ENCODE measurements at regions not wholly inside any gene's neighbourhood (a gene's known extent, or its start where the extent isn't known, plus 50 kb on each side); places are given as distances from the start of the nearest gene placed in this dataset.

DNA sequence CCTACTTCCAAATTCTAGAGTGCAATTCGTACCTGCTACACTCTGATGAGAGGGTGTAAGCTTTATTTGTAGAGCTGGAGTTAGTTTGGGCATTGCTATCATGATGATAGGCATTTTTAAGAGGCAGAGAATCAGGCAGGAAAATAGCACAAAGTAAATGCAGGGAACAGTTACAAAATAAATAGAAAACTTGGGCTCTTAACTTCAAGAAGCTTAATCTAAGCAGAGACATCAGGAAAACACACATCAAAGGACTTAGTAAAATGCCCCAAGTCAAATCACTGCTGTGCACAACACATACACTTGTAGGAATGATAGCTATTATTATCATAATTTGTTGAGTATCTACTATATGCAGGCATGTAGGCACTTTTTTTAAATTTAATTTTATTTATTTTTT lies 381.2 kb downstream of the CD83 start:
- ChIA-PET POLR2A (no interaction called here), CTCF (interaction anchor here (0.6 to 1.1 kb wide), 2 partner anchors 20 to 797 kb away, joined by 3 read pairs; no protein-coding TSS in a partner anchor)
- Histone ChIP-seq H3K27me3 (replicated peaks in 2 of 5; ENCODE audit: control insufficient read depth in 4 of 5, insufficient read depth in 5 of 5, low read length in 4 of 5) (no peaks in the 10 kb centered on the region), H3K4me1 (ENCODE audit: control extremely low read depth in 1 of 4, control insufficient read depth in 4 of 4, insufficient read depth in 4 of 4, low read length in 3 of 4) (no peaks in the 10 kb centered on the region), H3K27ac (ENCODE audit: insufficient read depth in 1 of 2, low read depth in 1 of 2, low read length in 2 of 2, poor library complexity in 1 of 2, severe bottlenecking in 2 of 2) (no peak overlapping the region), H3K4me3 (ENCODE audit: control insufficient read depth in 1 of 7, extremely low read depth in 1 of 7, insufficient read depth in 4 of 7, low read depth in 2 of 7, low read length in 6 of 7) (no peak overlapping the region), H3K36me3 (ENCODE audit: control insufficient read depth in 4 of 4, insufficient read depth in 4 of 4, low read length in 3 of 4) (no peaks in the 10 kb centered on the region), H3K9me3 (ENCODE audit: control extremely low read depth in 1 of 5, control insufficient read depth in 4 of 5, insufficient read depth in 2 of 5, low read depth in 1 of 5, low read length in 4 of 5) (peaks cover 0 to 6% (median 2%) of the 10 kb centered on the region in 5 experiments)
- WGBS (ENCODE audit: insufficient coverage), result 83% methylated on average over 1 of the region's 1 CpG
- no peak for DNase-seq

- Histone ChIP-seq H3K27ac (ENCODE audit: insufficient read depth in 1 of 2, low read depth in 1 of 2, low read length in 2 of 2, poor library complexity in 1 of 2, severe bottlenecking in 2 of 2) (no peak overlapping the region), H3K4me3 (ENCODE audit: control insufficient read depth in 1 of 7, extremely low read depth in 1 of 7, insufficient read depth in 4 of 7, low read depth in 2 of 7, low read length in 6 of 7) (no peak overlapping the region), H3K36me3 (ENCODE audit: control insufficient read depth in 4 of 4, insufficient read depth in 4 of 4, low read length in 3 of 4) (no peaks in the 10 kb centered on the region), H3K4me1 (ENCODE audit: control extremely low read depth in 1 of 4, control insufficient read depth in 4 of 4, insufficient read depth in 4 of 4, low read length in 3 of 4) (no peaks in the 10 kb centered on the region), H3K9me3 (ENCODE audit: control extremely low read depth in 1 of 5, control insufficient read depth in 4 of 5, insufficient read depth in 2 of 5, low read depth in 1 of 5, low read length in 4 of 5) (peaks cover 0 to 6% (median 2%) of the 10 kb centered on the region in 5 experiments), H3K27me3 (replicated peaks in 2 of 5; ENCODE audit: control insufficient read depth in 4 of 5, insufficient read depth in 5 of 5, low read length in 4 of 5) (no peaks in the 10 kb centered on the region)
- ChIA-PET CTCF (interaction anchor here (1.1 kb wide), 1 partner anchor 20 kb away, joined by 3 read pairs; no protein-coding TSS in a partner anchor), POLR2A (no interaction called here)
- no CpG with 5 or more reads among the region's 4 CpGs for WGBS (ENCODE audit: insufficient coverage)
- no peak for DNase-seq
These were observed 381.7 kb downstream of the CD83 start for GRCh38 chr6:14499309-14499708.

DNA sequence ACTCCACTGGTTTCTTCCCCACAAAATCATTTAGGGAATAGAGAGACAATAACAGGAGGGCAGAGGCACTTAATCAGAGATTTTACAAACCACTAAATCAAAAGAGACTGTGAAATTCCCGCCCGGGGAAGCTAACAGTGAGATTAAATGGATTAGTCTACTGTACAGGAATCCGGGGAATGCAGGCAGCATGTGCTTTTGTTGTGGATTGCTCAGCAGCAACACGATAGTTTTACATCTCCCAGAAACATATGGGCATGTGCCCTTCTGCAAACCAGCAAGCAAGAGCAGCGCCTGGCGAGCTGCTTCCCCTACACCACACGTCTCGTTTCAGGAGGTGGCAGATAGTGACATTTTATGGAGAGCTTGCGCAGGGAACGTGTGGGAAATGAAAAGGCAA lies 382.3 kb downstream of the CD83 start:
- CTCF ChIA-PET, result no interaction called here
- Histone ChIP-seq H3K27ac (ENCODE audit: insufficient read depth in 1 of 2, low read depth in 1 of 2, low read length in 2 of 2, poor library complexity in 1 of 2, severe bottlenecking in 2 of 2) (no peak overlapping the region), H3K36me3 (ENCODE audit: control insufficient read depth in 4 of 4, insufficient read depth in 4 of 4, low read length in 3 of 4) (no peaks in the 10 kb centered on the region), H3K4me1 (ENCODE audit: control extremely low read depth in 1 of 4, control insufficient read depth in 4 of 4, insufficient read depth in 4 of 4, low read length in 3 of 4) (no peaks in the 10 kb centered on the region), H3K9me3 (ENCODE audit: control extremely low read depth in 1 of 5, control insufficient read depth in 4 of 5, insufficient read depth in 2 of 5, low read depth in 1 of 5, low read length in 4 of 5) (peaks cover 0 to 6% (median 2%) of the 10 kb centered on the region in 5 experiments), H3K4me3 (ENCODE audit: control insufficient read depth in 1 of 7, extremely low read depth in 1 of 7, insufficient read depth in 4 of 7, low read depth in 2 of 7, low read length in 6 of 7) (no peak overlapping the region), H3K27me3 (replicated peaks in 2 of 5; ENCODE audit: control insufficient read depth in 4 of 5, insufficient read depth in 5 of 5, low read length in 4 of 5) (no peaks in the 10 kb centered on the region)
- POLR2A ChIA-PET, result no interaction called here
- DNase-seq, result peak in 1 of 3 donors; percentile 26
- 69% methylated on average over 6 of the region's 10 CpGs for WGBS (ENCODE audit: insufficient coverage)

GRCh38 chr6:14500809-14501208 lies 383.2 kb downstream of the CD83 start:
- ChIA-PET CTCF (no interaction called here), POLR2A (no interaction called here)
- Histone ChIP-seq H3K9me3 (ENCODE audit: control extremely low read depth in 1 of 5, control insufficient read depth in 4 of 5, insufficient read depth in 2 of 5, low read depth in 1 of 5, low read length in 4 of 5) (peaks cover 0 to 6% (median 2%) of the 10 kb centered on the region in 5 experiments), H3K27ac (ENCODE audit: insufficient read depth in 1 of 2, low read depth in 1 of 2, low read length in 2 of 2, poor library complexity in 1 of 2, severe bottlenecking in 2 of 2) (no peak overlapping the region), H3K4me3 (ENCODE audit: control insufficient read depth in 1 of 7, extremely low read depth in 1 of 7, insufficient read depth in 4 of 7, low read depth in 2 of 7, low read length in 6 of 7) (no peak overlapping the region), H3K27me3 (replicated peaks in 2 of 5; ENCODE audit: control insufficient read depth in 4 of 5, insufficient read depth in 5 of 5, low read length in 4 of 5) (no peaks in the 10 kb centered on the region), H3K36me3 (ENCODE audit: control insufficient read depth in 4 of 4, insufficient read depth in 4 of 4, low read length in 3 of 4) (no peaks in the 10 kb centered on the region), H3K4me1 (ENCODE audit: control extremely low read depth in 1 of 4, control insufficient read depth in 4 of 4, insufficient read depth in 4 of 4, low read length in 3 of 4) (no peaks in the 10 kb centered on the region)
- DNase-seq, result no peak
- WGBS (ENCODE audit: insufficient coverage), result no CpG with 5 or more reads among the region's 2 CpGs

- no peak overlapping the region for H3K27ac ChIP-seq (ENCODE audit: insufficient read depth in 1 of 2, low read depth in 1 of 2, low read length in 2 of 2, poor library complexity in 1 of 2, severe bottlenecking in 2 of 2)
- H3K4me1 ChIP-seq (ENCODE audit: control extremely low read depth in 1 of 4, control insufficient read depth in 4 of 4, insufficient read depth in 4 of 4, low read length in 3 of 4), result no peaks in the 10 kb centered on the region
- WGBS (ENCODE audit: insufficient coverage), result 100% methylated on average over 5 of the region's 7 CpGs
- no peaks in the 10 kb centered on the region for H3K36me3 ChIP-seq (ENCODE audit: control insufficient read depth in 4 of 4, insufficient read depth in 4 of 4, low read length in 3 of 4)
- H3K27me3 ChIP-seq (replicated peaks in 2 of 5; ENCODE audit: control insufficient read depth in 4 of 5, insufficient read depth in 5 of 5, low read length in 4 of 5), result no peaks in the 10 kb centered on the region
- POLR2A ChIA-PET, result no interaction called here
- no peak overlapping the region for H3K4me3 ChIP-seq (ENCODE audit: control insufficient read depth in 1 of 7, extremely low read depth in 1 of 7, insufficient read depth in 4 of 7, low read depth in 2 of 7, low read length in 6 of 7)
- DNase-seq, result no peak
- peaks cover 0 to 2% (median 2%) of the 10 kb centered on the region in 5 experiments for H3K9me3 ChIP-seq (ENCODE audit: control extremely low read depth in 1 of 5, control insufficient read depth in 4 of 5, insufficient read depth in 2 of 5, low read depth in 1 of 5, low read length in 4 of 5)
- CTCF ChIA-PET, result no interaction called here
These were observed 383.7 kb downstream of the CD83 start for GRCh38 chr6:14501240-14501639.

DNA sequence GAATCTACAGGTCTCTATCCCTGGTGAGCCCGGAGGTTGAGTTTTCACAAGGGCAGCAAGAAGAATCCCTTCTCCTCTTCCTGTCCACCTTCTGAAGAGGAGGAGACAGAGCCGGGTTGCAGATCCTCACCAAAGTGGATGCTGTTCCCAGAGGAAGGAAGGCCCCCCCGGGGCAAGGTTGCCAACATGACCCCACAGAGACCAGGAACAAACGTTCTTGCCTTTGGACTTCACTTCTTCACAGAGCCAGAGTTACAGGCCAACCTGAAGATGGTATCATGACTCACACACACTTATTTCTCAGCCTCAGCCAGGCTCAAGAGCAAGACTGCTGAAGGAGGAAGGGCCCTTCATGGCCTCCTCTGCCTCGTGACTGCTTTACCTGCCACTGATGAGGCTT lies 384.3 kb downstream of the CD83 start:
- no peak for DNase-seq
- WGBS (ENCODE audit: insufficient coverage), result 100% methylated on average over 1 of the region's 5 CpGs
- Histone ChIP-seq H3K27me3 (replicated peaks in 2 of 5; ENCODE audit: control insufficient read depth in 4 of 5, insufficient read depth in 5 of 5, low read length in 4 of 5) (no peaks in the 10 kb centered on the region), H3K4me3 (ENCODE audit: control insufficient read depth in 1 of 7, extremely low read depth in 1 of 7, insufficient read depth in 4 of 7, low read depth in 2 of 7, low read length in 6 of 7) (no peak overlapping the region), H3K9me3 (ENCODE audit: control extremely low read depth in 1 of 5, control insufficient read depth in 4 of 5, insufficient read depth in 2 of 5, low read depth in 1 of 5, low read length in 4 of 5) (peaks cover 0 to 2% (median 0%) of the 10 kb centered on the region in 5 experiments), H3K4me1 (ENCODE audit: control extremely low read depth in 1 of 4, control insufficient read depth in 4 of 4, insufficient read depth in 4 of 4, low read length in 3 of 4) (no peaks in the 10 kb centered on the region), H3K36me3 (ENCODE audit: control insufficient read depth in 4 of 4, insufficient read depth in 4 of 4, low read length in 3 of 4) (no peaks in the 10 kb centered on the region), H3K27ac (ENCODE audit: insufficient read depth in 1 of 2, low read depth in 1 of 2, low read length in 2 of 2, poor library complexity in 1 of 2, severe bottlenecking in 2 of 2) (no peak overlapping the region)
- ChIA-PET CTCF (no interaction called here), POLR2A (no interaction called here)

- DNase-seq, result no peak
- 100% methylated on average over 5 of the region's 6 CpGs for WGBS (ENCODE audit: insufficient coverage)
- no peaks in the 10 kb centered on the region for H3K4me1 ChIP-seq (ENCODE audit: control extremely low read depth in 1 of 4, control insufficient read depth in 4 of 4, insufficient read depth in 4 of 4, low read length in 3 of 4)
- no peaks in the 10 kb centered on the region for H3K27me3 ChIP-seq (replicated peaks in 2 of 5; ENCODE audit: control insufficient read depth in 4 of 5, insufficient read depth in 5 of 5, low read length in 4 of 5)
- no peak overlapping the region for H3K27ac ChIP-seq (ENCODE audit: insufficient read depth in 1 of 2, low read depth in 1 of 2, low read length in 2 of 2, poor library complexity in 1 of 2, severe bottlenecking in 2 of 2)
- no peak overlapping the region for H3K4me3 ChIP-seq (ENCODE audit: control insufficient read depth in 1 of 7, extremely low read depth in 1 of 7, insufficient read depth in 4 of 7, low read depth in 2 of 7, low read length in 6 of 7)
- H3K36me3 ChIP-seq (ENCODE audit: control insufficient read depth in 4 of 4, insufficient read depth in 4 of 4, low read length in 3 of 4), result no peaks in the 10 kb centered on the region
- ChIA-PET CTCF (interaction anchor here (1.6 kb wide), 1 partner anchor 13 kb away, joined by 4 read pairs; no protein-coding TSS in a partner anchor), POLR2A (no interaction called here)
- H3K9me3 ChIP-seq (ENCODE audit: control extremely low read depth in 1 of 5, control insufficient read depth in 4 of 5, insufficient read depth in 2 of 5, low read depth in 1 of 5, low read length in 4 of 5), result no peaks in the 10 kb centered on the region
These were observed 385.0 kb downstream of the CD83 start for GRCh38 chr6:14502551-14502950.

All from common myeloid progenitor, CD34-positive (primary cell).